Gastroesophageal sphincter (tissue), 3 donors: ENCODE measurements at regions not wholly inside any gene's neighbourhood (a gene's known extent, or its start where the extent isn't known, plus 50 kb on each side); places are given as distances from the start of the nearest gene placed in this dataset.
"Not testable (repeated sequence)": the region's sequence is repeated elsewhere in the genome, so short reads cannot be mapped to it uniquely, and the experiment has no call there.

ENCODE experiments used
- POLR2AphosphoS5 ChIP-seq: sonication (generic); formaldehyde crosslinking; IDR thresholded peaks from one replicate; pipeline ENCODE4 v1.6.1; 2017; ENCODE audit warnings: antibody characterized with exemption
- TF ChIP-seq, protein P1 (sequence below), 4 experiments: fragments of 200-600 bp in 2 of 4; fragments of 450-650 bp in 2 of 4; sonication (generic) in 1 of 4; IDR thresholded peaks; one replicate each; pipeline ENCODE4 v1.5.1; 2017 to 2019; ENCODE audit warnings: antibody characterized with exemption in 4 of 4, mild to moderate bottlenecking in 2 of 4, moderate library complexity in 2 of 4

DNA sequence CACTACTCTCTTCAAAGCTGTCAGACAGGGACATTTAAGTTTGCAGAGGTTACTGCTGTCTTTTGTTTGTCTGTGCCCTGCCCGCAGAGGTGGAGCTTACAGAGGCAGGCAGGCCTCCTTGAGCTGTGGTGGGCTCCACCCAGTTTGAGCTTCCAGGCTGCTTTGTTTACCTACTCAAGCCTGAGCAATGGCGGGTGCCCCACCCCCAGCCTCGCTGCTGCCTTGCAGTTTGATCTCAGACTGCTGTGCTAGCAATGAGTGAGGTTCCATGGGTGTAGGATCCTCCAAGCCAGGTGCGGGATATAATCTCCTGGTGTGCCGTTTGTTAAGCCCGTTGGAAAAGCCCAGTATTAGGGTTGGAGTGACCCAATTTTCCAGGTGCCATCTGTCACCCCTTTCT, 581.2 kb downstream of the ANKRD50 start:
- TF ChIP-seq, protein P1, sequence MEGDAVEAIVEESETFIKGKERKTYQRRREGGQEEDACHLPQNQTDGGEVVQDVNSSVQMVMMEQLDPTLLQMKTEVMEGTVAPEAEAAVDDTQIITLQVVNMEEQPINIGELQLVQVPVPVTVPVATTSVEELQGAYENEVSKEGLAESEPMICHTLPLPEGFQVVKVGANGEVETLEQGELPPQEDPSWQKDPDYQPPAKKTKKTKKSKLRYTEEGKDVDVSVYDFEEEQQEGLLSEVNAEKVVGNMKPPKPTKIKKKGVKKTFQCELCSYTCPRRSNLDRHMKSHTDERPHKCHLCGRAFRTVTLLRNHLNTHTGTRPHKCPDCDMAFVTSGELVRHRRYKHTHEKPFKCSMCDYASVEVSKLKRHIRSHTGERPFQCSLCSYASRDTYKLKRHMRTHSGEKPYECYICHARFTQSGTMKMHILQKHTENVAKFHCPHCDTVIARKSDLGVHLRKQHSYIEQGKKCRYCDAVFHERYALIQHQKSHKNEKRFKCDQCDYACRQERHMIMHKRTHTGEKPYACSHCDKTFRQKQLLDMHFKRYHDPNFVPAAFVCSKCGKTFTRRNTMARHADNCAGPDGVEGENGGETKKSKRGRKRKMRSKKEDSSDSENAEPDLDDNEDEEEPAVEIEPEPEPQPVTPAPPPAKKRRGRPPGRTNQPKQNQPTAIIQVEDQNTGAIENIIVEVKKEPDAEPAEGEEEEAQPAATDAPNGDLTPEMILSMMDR (IDR thresholded peaks at IDR 0.05): not testable (repeated sequence)
- TF ChIP-seq POLR2AphosphoS5: not testable (repeated sequence)
